GM12864 (cell line): ENCODE measurements at regions not wholly inside any gene's neighbourhood (a gene's known extent, or its start where the extent isn't known, plus 50 kb on each side); places are given as distances from the start of the nearest gene placed in this dataset.

Experiments used
- DNase-seq: peaks from one replicate; pipeline ENCODE4 v3.0.0-alpha.2; 2011; ENCODE audit warnings: low read depth
- H3K4me3 ChIP-seq: 2 replicates; pipeline ENCODE4 v1.5.1; 2011; ENCODE audit warnings: mild to moderate bottlenecking, low read depth, low read length, control low read depth
- TF ChIP-seq, protein P1 (sequence below): IDR thresholded peaks from 2 replicates; pipeline ENCODE4 v1.5.1; 2011; ENCODE audit warnings: low read depth, mild to moderate bottlenecking, moderate library complexity, low read length, control low read depth, inconsistent platforms; ENCODE audit errors: missing control alignments

DNA sequence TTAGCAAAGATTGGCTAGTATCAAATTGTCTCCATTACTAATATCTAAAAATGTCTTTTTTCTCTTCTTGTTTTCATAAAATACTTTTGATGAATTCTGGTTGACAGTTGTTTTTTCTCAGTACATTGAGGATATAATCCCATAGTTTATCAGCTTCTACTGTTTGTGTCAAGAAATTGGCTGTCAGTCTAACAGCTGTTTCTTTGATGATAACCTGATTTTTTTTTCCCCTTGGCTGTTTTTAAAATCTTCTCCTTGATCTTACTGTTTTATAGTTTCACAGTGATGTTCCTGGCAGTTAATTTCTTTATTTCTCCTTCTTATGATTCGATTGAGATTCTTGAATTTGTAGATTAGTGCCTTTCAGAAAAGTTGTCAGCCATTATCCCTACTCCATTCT lies 315.3 kb upstream of the PMFBP1 start:
- TF ChIP-seq, protein P1, sequence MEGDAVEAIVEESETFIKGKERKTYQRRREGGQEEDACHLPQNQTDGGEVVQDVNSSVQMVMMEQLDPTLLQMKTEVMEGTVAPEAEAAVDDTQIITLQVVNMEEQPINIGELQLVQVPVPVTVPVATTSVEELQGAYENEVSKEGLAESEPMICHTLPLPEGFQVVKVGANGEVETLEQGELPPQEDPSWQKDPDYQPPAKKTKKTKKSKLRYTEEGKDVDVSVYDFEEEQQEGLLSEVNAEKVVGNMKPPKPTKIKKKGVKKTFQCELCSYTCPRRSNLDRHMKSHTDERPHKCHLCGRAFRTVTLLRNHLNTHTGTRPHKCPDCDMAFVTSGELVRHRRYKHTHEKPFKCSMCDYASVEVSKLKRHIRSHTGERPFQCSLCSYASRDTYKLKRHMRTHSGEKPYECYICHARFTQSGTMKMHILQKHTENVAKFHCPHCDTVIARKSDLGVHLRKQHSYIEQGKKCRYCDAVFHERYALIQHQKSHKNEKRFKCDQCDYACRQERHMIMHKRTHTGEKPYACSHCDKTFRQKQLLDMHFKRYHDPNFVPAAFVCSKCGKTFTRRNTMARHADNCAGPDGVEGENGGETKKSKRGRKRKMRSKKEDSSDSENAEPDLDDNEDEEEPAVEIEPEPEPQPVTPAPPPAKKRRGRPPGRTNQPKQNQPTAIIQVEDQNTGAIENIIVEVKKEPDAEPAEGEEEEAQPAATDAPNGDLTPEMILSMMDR = no peak
- DNase-seq = no peak
- H3K4me3 ChIP-seq = no peak overlapping the region

DNA sequence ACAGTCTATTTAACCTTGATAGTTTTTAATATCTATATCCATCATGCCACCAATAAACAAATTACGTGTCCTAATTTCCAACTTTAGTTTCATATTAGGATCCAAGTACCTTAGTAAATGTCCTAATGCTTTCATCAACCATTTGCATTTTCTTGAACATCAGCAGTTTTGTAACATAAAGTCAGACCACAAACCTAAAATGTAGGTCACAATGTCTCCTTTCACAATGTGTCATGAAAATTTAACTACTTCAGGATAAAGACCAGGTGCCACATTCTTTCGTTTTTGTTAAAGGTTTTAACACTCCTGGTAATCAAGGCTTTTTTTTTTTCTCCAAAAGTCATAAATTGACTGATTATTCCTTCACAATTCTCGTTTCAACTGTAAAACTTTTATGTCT lies 310.7 kb upstream of the PMFBP1 start:
- TF ChIP-seq, protein P1 = no peak
- no peak for DNase-seq

GRCh38 chr16:72481419-72481818 lies 309.5 kb upstream of the PMFBP1 start:
- DNase-seq = no peak
- TF ChIP-seq, protein P1 = no peak
- no peak overlapping the region for H3K4me3 ChIP-seq

More for the DNA sequence above, 310.7 kb upstream of the PMFBP1 start:
- no peak overlapping the region for H3K4me3 ChIP-seq

GRCh38 chr16:72480911-72481310 lies 309.0 kb upstream of the PMFBP1 start:
- no peak for DNase-seq
- H3K4me3 ChIP-seq = no peak overlapping the region
- TF ChIP-seq, protein P1 = no peak

DNA sequence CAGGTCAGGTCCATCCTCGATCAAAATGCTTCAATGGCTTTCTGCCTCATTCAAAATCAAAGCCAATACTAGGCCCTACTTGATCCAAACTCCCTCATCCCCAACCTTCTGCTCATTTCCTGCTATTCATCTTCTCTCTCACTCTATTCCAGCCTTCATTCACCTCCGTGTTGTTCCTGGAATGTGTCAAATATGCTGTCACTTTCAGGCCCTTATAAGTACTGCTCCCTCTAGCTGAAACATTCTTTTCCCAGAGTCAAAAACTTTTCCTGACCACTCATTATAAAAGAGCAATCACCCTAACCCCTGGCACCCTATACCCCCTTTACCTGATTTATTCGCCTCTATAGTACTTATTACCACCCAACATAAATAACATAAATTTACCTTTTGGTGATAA lies 303.7 kb upstream of the PMFBP1 start:
- no peak overlapping the region for H3K4me3 ChIP-seq
- TF ChIP-seq, protein P1 = no peak

DNA sequence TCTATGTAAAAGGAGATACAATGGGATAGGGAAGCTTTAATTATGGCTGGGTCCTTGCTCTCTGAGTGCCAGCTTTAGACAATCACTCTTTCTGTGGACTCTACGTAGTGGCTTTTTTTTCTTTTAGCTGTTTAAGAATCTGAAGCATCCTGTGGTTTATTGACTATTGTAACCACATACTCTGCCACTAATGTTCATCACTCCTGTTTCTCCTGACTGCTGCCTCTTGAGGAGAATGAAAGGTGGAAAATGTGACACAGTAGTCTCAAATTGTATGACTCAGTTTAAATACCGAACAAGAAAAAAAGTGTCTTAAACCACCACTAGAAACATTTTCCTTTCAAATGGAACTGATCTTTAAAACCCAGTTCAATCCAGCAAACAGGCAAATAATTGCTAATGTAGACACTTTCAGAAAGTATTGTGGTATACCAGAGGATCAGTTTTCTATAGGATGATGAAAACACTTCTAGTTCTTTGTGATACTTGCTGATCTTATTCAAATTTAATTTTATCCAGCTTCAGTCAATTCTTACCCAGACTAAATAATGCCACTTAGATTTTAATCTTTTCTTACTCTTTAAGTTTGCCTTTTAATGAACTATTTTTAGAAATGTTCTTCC lies 302.7 kb upstream of the PMFBP1 start:
- DNase-seq = no peak
- TF ChIP-seq, protein P1 = no peak
- no peak overlapping the region for H3K4me3 ChIP-seq

More for the DNA sequence above, 303.7 kb upstream of the PMFBP1 start:
- no peak for DNase-seq

DNA sequence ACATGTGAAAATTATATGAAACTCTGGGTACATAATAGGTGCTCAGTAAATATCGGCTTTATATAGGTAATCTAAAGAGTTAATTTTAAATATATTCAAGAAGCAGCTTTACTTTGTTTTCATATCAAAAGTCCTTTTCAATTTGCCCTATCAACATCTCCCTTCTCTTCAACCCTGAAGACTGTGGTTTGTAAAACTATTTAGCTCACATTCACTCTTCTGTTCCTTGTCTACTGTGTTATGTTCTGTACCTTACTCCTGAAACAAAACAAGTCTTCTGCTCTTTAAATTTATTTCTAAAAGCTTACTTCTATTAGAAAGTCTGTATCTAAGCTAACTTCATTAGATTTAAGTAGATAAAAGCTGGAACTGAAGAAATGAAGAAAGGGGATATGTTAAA lies 301.7 kb upstream of the PMFBP1 start:
- H3K4me3 ChIP-seq = no peak overlapping the region
- DNase-seq = no peak
- TF ChIP-seq, protein P1 = no peak
